ENCODE measurements at regions not wholly inside any gene's neighbourhood (a gene's known extent, or its start where the extent isn't known, plus 50 kb on each side); places are given as distances from the start of the nearest gene placed in this dataset.

- TF ChIP-seq CTCF (IDR thresholded peaks at IDR 0.05) (no peak), POLR2A (IDR thresholded peaks at IDR 0.05) (no peak), POLR2AphosphoS5 (IDR thresholded peaks at IDR 0.05) (no peak)
These were observed 209.2 kb downstream of the ICOS start for GRCh38 chr2:204145791-204146190.

Measured in prostate gland (tissue), 2 donors.